PC-9 (cell line): ENCODE measurements at regions not wholly inside any gene's neighbourhood (a gene's known extent, or its start where the extent isn't known, plus 50 kb on each side); places are given as distances from the start of the nearest gene placed in this dataset.

Experiments
- BruUV-seq: library from RNA; stranded (reverse); fragments of 400-500 nt; replicated peaks from 2 replicates; lab custom pipeline; 2021; lab: Mats Ljungman, UMichigan
- CTCF ChIA-PET: fragments of 300-600 bp; sonication (Branson Sonifier 250); formaldehyde crosslinking; loops from one replicate; lab custom pipeline; 2022; ENCODE audit warnings: antibody characterized with exemption; lab: Charles Lee
- POLR2A ChIA-PET: fragments of 300-600 bp; sonication (Branson Sonifier 250); formaldehyde crosslinking; loops from one replicate; lab custom pipeline; 2022; ENCODE audit warnings: antibody characterized with exemption; ENCODE audit not compliant: unreplicated experiment; lab: Charles Lee
- DNase-seq, 2 experiments: peaks; one replicate each; pipeline versions ENCODE4 v3.0.0 to v3.0.0-alpha.2; 2015 to 2022; ENCODE audit warnings: mixed read lengths in 1 of 2
- H2AFZ ChIP-seq: fragments of 200-600 bp; sonication (generic); 2 replicates; pipeline ENCODE4 v1.8.1; 2017; ENCODE audit warnings: antibody characterized with exemption
- H3F3A ChIP-seq: fragments of 200-600 bp; sonication (generic); 2 replicates; pipeline ENCODE4 v1.8.1; 2017; ENCODE audit warnings: antibody characterized with exemption, mild to moderate bottlenecking, low read depth; ENCODE audit not compliant: insufficient read depth
- H3K27ac ChIP-seq: fragments of 200-600 bp; sonication (generic); 2 replicates; pipeline ENCODE4 v1.6.1; 2016; ENCODE audit warnings: mixed run types
- H3K27me3 ChIP-seq: fragments of 200-600 bp; sonication (generic); 2 replicates; pipeline ENCODE4 v1.6.1; 2016; ENCODE audit warnings: low read depth, mixed run types; ENCODE audit not compliant: insufficient read depth
- H3K36me3 ChIP-seq: fragments of 200-600 bp; sonication (generic); 2 replicates; pipeline ENCODE4 v1.6.1; 2016; ENCODE audit warnings: low read depth, mixed run types
- H3K4me1 ChIP-seq: fragments of 200-600 bp; sonication (generic); replicated peaks from 2 replicates; pipeline ENCODE4 v1.6.1; 2016; ENCODE audit warnings: mixed run types; ENCODE audit not compliant: insufficient read depth
- H3K4me2 ChIP-seq: fragments of 200-600 bp; sonication (generic); 2 replicates; pipeline ENCODE4 v1.6.1; 2017; ENCODE audit warnings: mixed run types
- H3K4me3 ChIP-seq: fragments of 200-600 bp; sonication (generic); 2 replicates; pipeline ENCODE4 v1.6.1; 2016; ENCODE audit warnings: mixed run types
- H3K79me2 ChIP-seq: fragments of 200-600 bp; sonication (generic); 2 replicates; pipeline ENCODE4 v1.6.1; 2017; ENCODE audit warnings: low read depth, mixed run types
- H3K9me2 ChIP-seq: fragments of 200-600 bp; sonication (generic); 2 replicates; pipeline ENCODE4 v1.8.1; 2017; ENCODE audit warnings: mild to moderate bottlenecking; ENCODE audit not compliant: insufficient read depth
- H3K9me3 ChIP-seq: fragments of 200-600 bp; sonication (generic); 2 replicates; pipeline ENCODE4 v1.8.1; 2016; ENCODE audit warnings: low read depth; ENCODE audit not compliant: insufficient read depth
- H4K20me1 ChIP-seq: fragments of 200-600 bp; sonication (generic); 2 replicates; pipeline ENCODE4 v1.8.1; 2017; ENCODE audit not compliant: insufficient read depth
- EZH2 ChIP-seq: fragments of 200-600 bp; sonication (generic); IDR thresholded peaks from 2 replicates; pipeline ENCODE4 v1.8.0; 2017; ENCODE audit warnings: antibody characterized with exemption, low read depth
- intact Hi-C: fragments of 100-400 bp; cut with micrococcal nuclease; formaldehyde crosslinking; loops from one replicate; pipeline ENCODE4 v1.10.0; 2022; ENCODE audit not compliant: unreplicated experiment
- TF ChIP-seq, protein P1 (sequence below): fragments of 200-600 bp; sonication (generic); conservative IDR thresholded peaks from 2 replicates; pipeline ENCODE4 v1.6.1; 2017; ENCODE audit warnings: mixed run types, antibody characterized with exemption, mild to moderate bottlenecking, moderate library complexity

DNA sequence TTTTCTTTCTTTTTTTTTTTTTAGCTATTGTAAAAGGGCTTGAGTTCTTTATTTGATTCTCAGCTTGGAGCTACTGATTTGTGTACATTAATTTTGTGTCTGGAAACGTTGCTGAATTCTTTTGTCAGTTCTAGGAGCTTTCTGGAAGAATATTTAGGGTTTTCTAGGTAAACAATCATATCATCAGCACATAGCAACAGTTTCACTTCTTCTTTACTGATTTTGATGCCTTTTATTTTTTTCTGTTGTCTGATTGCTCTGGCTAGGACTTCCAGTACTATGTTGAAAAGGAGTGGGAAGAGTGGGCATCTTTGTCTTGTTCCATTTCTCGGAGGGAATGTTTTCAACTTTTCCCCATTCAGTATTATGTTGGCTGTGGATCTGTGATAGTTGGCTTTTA, 292.2 kb downstream of the GABRG1 start:
- no peak overlapping the region for H3K27ac ChIP-seq
- no peaks in the 10 kb centered on the region for H3F3A ChIP-seq
- no peak for TF ChIP-seq EZH2
- TF ChIP-seq, protein P1, sequence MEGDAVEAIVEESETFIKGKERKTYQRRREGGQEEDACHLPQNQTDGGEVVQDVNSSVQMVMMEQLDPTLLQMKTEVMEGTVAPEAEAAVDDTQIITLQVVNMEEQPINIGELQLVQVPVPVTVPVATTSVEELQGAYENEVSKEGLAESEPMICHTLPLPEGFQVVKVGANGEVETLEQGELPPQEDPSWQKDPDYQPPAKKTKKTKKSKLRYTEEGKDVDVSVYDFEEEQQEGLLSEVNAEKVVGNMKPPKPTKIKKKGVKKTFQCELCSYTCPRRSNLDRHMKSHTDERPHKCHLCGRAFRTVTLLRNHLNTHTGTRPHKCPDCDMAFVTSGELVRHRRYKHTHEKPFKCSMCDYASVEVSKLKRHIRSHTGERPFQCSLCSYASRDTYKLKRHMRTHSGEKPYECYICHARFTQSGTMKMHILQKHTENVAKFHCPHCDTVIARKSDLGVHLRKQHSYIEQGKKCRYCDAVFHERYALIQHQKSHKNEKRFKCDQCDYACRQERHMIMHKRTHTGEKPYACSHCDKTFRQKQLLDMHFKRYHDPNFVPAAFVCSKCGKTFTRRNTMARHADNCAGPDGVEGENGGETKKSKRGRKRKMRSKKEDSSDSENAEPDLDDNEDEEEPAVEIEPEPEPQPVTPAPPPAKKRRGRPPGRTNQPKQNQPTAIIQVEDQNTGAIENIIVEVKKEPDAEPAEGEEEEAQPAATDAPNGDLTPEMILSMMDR = no peak
- no peaks in the 10 kb centered on the region for H3K4me1 ChIP-seq
- no peaks in the 10 kb centered on the region for H3K9me3 ChIP-seq
- intact Hi-C loops = no loop called here
- ChIA-PET CTCF (no interaction called here), POLR2A (no interaction called here)
- no TSS peak for BruUV-seq
- H3K4me3 ChIP-seq = no peak overlapping the region
- no peaks in the 10 kb centered on the region for H3K9me2 ChIP-seq
- no peaks in the 10 kb centered on the region for H4K20me1 ChIP-seq
- H3K27me3 ChIP-seq = no peaks in the 10 kb centered on the region
- no peaks in the 10 kb centered on the region for H3K36me3 ChIP-seq
- H3K4me2 ChIP-seq = no peak overlapping the region
- no peak for DNase-seq
- no peaks in the 10 kb centered on the region for H3K79me2 ChIP-seq
- no peak overlapping the region for H2AFZ ChIP-seq

DNA sequence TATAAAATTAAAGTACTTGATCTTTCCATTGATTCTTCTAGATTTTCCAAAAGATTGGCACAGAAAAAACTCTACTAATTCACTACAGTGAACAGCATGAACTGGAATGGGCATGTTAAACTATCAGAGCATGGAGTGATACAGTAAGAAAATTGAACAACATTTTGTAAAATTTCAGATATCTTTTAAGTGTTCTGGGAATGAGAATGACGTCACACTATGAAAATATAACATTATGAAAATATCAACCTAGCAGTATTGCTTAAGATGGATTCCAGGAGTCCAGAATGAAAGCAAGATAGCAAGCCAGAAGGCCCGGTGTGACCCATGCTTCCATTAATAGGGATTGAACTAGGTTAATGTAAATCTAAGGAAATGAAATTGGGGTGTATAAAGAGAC, 319.9 kb downstream of the GABRG1 start:
- Histone ChIP-seq H3K79me2 (no peaks in the 10 kb centered on the region), H4K20me1 (no peaks in the 10 kb centered on the region), H3K36me3 (no peaks in the 10 kb centered on the region), H3K9me3 (no peaks in the 10 kb centered on the region), H3K27ac (no peak overlapping the region), H2AFZ (no peak overlapping the region), H3K4me1 (no peaks in the 10 kb centered on the region), H3K4me3 (no peak overlapping the region), H3K9me2 (no peaks in the 10 kb centered on the region), H3F3A (no peaks in the 10 kb centered on the region), H3K4me2 (no peak overlapping the region), H3K27me3 (no peaks in the 10 kb centered on the region)
- DNase-seq = no peak
- intact Hi-C loops = no loop called here
- no TSS peak for BruUV-seq
- CTCF ChIA-PET = no interaction called here
- POLR2A ChIA-PET = no interaction called here
- TF ChIP-seq EZH2 = no peak
- TF ChIP-seq, protein P1 = no peak

DNA sequence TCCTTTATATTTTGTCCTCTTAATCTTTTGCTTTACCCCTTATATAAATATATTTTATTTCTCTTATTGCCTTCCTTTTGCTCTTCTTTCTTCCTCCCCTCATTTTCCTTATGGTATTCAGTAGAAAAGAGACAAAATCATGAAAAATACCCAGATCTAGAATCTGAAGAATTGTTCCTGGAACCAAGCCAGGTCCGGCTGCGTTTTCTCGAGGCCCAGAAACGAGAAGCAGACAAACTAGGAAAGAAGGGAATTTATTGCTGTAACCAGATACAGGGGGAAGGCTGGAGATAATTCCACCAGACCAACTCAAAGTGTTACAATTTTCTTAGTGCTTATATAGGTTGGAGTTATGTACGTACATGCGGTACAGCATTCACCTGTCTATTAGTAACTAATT, 328.7 kb downstream of the GABRG1 start:
- no peaks in the 10 kb centered on the region for H3K36me3 ChIP-seq

More for the DNA sequence above, 328.7 kb downstream of the GABRG1 start:
- ChIA-PET CTCF (no interaction called here), POLR2A (no interaction called here)
- intact Hi-C loops = no loop called here
- no peak overlapping the region for H3K27ac ChIP-seq
- no peaks in the 10 kb centered on the region for H3F3A ChIP-seq
- no peak overlapping the region for H3K4me3 ChIP-seq
- H4K20me1 ChIP-seq = no peaks in the 10 kb centered on the region
- no peaks in the 10 kb centered on the region for H3K4me1 ChIP-seq
- TF ChIP-seq, protein P1 = no peak
- no peak for TF ChIP-seq EZH2
- no peaks in the 10 kb centered on the region for H3K27me3 ChIP-seq
- no peak overlapping the region for H2AFZ ChIP-seq
- no peak for DNase-seq
- no TSS peak for BruUV-seq
- H3K9me2 ChIP-seq = no peaks in the 10 kb centered on the region
- H3K9me3 ChIP-seq = no peaks in the 10 kb centered on the region
- H3K4me2 ChIP-seq = no peak overlapping the region
- no peaks in the 10 kb centered on the region for H3K79me2 ChIP-seq
